Gastrocnemius medialis (tissue), 4 donors: ENCODE measurements at regions not wholly inside any gene's neighbourhood (a gene's known extent, or its start where the extent isn't known, plus 50 kb on each side); places are given as distances from the start of the nearest gene placed in this dataset.

Source experiments
- ATAC-seq, 2 donors: fragments of 150-250 bp; one replicate each; pipeline ENCODE4 v1.9.1; 2016
- DNase-seq, 2 donors: peaks; one replicate each; pipeline ENCODE4 v3.0.0-alpha.2; 2019
- H3K27ac ChIP-seq, 4 donors: fragments of 200-600 bp; sonication (generic); 1 replicate in 1 of 4; 2 replicates in 3 of 4; pipeline ENCODE4 v1.5.1; 2016 to 2018; ENCODE audit warnings: mild to moderate bottlenecking in 2 of 4, moderate library complexity in 1 of 4
- H3K27me3 ChIP-seq, 3 donors: fragments of 200-600 bp; sonication (generic) in 2 of 3; 1 replicate in 1 of 3; 2 replicates in 2 of 3; pipeline versions ENCODE4 v1.5.1 to v1.6.0; 2016 to 2019; ENCODE audit warnings: mild to moderate bottlenecking in 1 of 3, moderate library complexity in 1 of 3
- H3K36me3 ChIP-seq, 2 donors: fragments of 200-600 bp; sonication (generic) in 1 of 2; one replicate each; pipeline ENCODE4 v1.5.1; 2017 to 2018
- H3K4me1 ChIP-seq, 2 donors: fragments of 200-600 bp; sonication (generic) in 1 of 2; one replicate each; pipeline ENCODE4 v1.5.1; 2016 to 2017; ENCODE audit warnings: mild to moderate bottlenecking in 2 of 2
- H3K4me3 ChIP-seq, 4 donors: fragments of 200-600 bp; sonication (generic) in 3 of 4; 1 replicate in 1 of 4; 2 replicates in 3 of 4; pipeline ENCODE4 v1.5.1; 2016 to 2019; ENCODE audit warnings: mild to moderate bottlenecking in 2 of 4
- H3K9me3 ChIP-seq, 3 donors: fragments of 200-600 bp; sonication (generic) in 2 of 3; 1 replicate in 1 of 3; 2 replicates in 2 of 3; pipeline ENCODE4 v1.5.1; 2016 to 2019
- POLR2A ChIP-seq, 2 donors: fragments of 450-650 bp; IDR thresholded peaks; one replicate each; pipeline ENCODE4 v1.6.1; 2017; ENCODE audit warnings: antibody characterized with exemption in 2 of 2, mild to moderate bottlenecking in 2 of 2, moderate library complexity in 2 of 2
- in situ Hi-C, 4 donors: fragments of 200-750 bp; cut with MboI; loops; one replicate each; pipeline versions ENCODE4 v1.15.0 to v1.8.0; 2017; ENCODE audit warnings: low sequenced_read_pairs in 4 of 4
- intact Hi-C: fragments of 100-400 bp; cut with DNase I; formaldehyde crosslinking; loops from one replicate; pipeline ENCODE4 v1.15.1; 2023; ENCODE audit warnings: low total_unique reads
- TF ChIP-seq, protein P1 (sequence below), 5 experiments: fragments of 450-650 bp in 3 of 5; fragments of 200-600 bp in 2 of 5; sonication (generic) in 2 of 5; IDR thresholded peaks in 4 of 5; conservative IDR thresholded peaks in 1 of 5; 1 replicate in 4 of 5; 2 replicates in 1 of 5; pipeline ENCODE4 v1.5.1; 2016 to 2019; ENCODE audit warnings: antibody characterized with exemption in 5 of 5, mild to moderate bottlenecking in 3 of 5, moderate library complexity in 3 of 5

DNA sequence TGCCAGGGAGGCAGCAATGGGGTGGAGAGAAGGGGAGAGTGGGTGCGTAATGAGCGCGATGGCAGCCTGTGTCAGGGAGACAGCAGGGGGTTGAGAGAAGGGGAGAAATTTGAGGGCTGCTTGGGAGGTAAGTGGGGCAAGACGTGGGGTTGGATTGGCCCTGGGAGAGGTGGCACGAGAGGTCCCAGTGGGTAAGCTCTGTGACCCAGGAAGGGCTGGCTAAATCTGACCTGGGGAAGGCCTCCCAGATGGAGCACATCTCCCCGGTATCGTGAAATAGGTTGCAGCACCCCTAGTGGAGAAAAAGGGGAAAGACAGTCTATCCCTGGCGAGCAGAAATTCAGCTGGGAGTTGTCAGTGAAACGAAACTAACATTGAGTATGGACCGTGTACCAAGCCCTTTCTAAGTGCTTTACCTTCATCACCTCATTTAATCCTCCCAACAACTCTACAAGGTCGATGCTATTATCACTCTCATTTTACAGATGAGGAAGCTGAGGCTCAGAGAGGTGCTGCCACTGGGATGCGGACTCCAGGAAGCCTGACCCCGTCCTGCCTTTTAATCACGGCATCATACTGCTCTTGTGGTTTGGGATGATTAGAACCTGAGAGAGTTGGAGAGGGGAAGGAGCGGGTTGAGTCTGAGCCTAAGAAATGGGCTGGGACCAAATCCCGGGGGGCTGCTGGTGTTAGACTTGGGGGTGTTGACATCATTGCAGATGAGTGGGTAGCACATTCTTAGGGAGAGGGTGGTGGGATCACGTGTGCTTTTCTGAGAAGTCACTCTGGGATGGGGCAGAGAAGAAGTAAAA lies 56.6 kb upstream of the RPL11 start:
- intact Hi-C loops = loop anchor here (2.0 kb wide), 1 partner anchor 42 kb away; no protein-coding TSS in a partner anchor
- Histone ChIP-seq H3K4me3 (peak overlapping the region; percentile 23 to 54 (median 50)), H3K27ac (peak overlapping the region; percentile 56 to 75 (median 73)), H3K36me3 (no peaks in the 10 kb centered on the region), H3K9me3 (no peaks in the 10 kb centered on the region), H3K27me3 (no peaks in the 10 kb centered on the region), H3K4me1 (peaks cover 22% of the 10 kb centered on the region in 2 donors)
- DNase-seq = peak in 1 of 2 donors; percentile 65
- ATAC-seq = peak; percentile 38 to 75
- in situ Hi-C loops = loop anchor here (5.0 kb wide), 1 partner anchor 88 kb away; no protein-coding TSS in a partner anchor
- TF ChIP-seq, protein P1, sequence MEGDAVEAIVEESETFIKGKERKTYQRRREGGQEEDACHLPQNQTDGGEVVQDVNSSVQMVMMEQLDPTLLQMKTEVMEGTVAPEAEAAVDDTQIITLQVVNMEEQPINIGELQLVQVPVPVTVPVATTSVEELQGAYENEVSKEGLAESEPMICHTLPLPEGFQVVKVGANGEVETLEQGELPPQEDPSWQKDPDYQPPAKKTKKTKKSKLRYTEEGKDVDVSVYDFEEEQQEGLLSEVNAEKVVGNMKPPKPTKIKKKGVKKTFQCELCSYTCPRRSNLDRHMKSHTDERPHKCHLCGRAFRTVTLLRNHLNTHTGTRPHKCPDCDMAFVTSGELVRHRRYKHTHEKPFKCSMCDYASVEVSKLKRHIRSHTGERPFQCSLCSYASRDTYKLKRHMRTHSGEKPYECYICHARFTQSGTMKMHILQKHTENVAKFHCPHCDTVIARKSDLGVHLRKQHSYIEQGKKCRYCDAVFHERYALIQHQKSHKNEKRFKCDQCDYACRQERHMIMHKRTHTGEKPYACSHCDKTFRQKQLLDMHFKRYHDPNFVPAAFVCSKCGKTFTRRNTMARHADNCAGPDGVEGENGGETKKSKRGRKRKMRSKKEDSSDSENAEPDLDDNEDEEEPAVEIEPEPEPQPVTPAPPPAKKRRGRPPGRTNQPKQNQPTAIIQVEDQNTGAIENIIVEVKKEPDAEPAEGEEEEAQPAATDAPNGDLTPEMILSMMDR (IDR thresholded peaks at IDR 0.05 in 4 of 5, conservative IDR thresholded peaks at IDR 0.05 in 1 of 5) = peak; percentile 67 to 90 (median 84)
- TF ChIP-seq POLR2A (IDR thresholded peaks at IDR 0.05) = no peak

DNA sequence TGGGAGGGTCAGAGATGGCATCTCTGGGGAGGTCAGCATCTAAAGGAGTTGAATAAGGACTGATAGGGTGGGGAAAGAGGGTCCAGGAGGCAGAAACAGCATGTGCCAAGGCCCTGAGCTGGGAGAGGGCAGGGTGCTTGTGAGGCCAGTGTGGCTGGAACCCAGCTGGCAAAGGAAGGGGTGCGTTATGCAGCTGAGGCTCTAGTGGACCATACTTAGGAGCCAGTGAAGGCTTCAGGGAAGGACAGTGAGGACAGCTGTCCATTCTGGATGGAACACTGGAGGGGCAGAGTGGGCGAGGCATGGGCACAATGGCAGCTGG lies 57.1 kb upstream of the RPL11 start:
- no peaks in the 10 kb centered on the region for H3K36me3 ChIP-seq
- intact Hi-C loops = loop anchor here (2.0 kb wide), 1 partner anchor 42 kb away; no protein-coding TSS in a partner anchor
- no peaks in the 10 kb centered on the region for H3K9me3 ChIP-seq
- H3K4me3 ChIP-seq = no peak overlapping the region
- in situ Hi-C loops = no loop called here
- TF ChIP-seq POLR2A (IDR thresholded peaks at IDR 0.05) = no peak
- TF ChIP-seq, protein P1 (IDR thresholded peaks at IDR 0.05 in 4 of 5, conservative IDR thresholded peaks at IDR 0.05 in 1 of 5) = no peak
- H3K27ac ChIP-seq = peak overlapping the region; percentile 56 to 75 (median 73)
- no peak for DNase-seq
- H3K4me1 ChIP-seq = peaks cover 18 to 20% of the 10 kb centered on the region in 2 donors
- no peak for ATAC-seq
- no peaks in the 10 kb centered on the region for H3K27me3 ChIP-seq

DNA sequence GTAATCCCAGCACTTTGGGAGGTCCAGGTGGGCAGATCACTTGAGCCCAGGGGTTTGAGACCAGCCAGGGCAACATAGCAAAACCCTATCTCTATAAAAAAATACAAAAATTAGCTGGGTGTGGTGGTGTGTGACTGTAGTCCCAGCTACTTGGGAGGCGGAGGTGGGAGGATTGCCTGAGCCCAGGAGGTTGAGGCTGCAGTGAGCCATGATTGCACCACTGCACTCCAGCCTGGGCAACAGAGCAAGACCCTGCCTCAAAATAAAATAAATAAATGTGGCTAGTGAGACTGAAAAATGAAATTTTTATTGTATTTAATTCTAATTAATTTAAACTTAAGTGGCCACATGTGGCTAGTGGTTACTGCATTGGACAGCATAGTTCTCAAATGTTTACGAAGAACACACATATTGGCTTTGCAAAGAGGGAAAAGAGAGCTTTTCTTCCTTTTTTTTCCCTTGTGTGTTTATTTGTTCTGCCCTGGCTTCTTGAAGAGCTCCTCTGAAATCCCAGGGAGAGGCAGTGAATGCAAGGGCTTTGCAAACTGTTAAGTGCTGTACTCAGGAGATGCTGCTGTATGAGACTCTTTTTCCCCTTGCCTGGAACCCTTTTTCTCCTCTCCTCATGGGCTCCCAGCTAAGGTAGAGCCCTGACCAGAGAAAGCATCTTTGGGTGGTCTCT lies 59.0 kb upstream of the RPL11 start:
- no peaks in the 10 kb centered on the region for H3K36me3 ChIP-seq
- in situ Hi-C loops (no loop called here), intact Hi-C loops (no loop called here)
- H3K4me1 ChIP-seq = peaks cover 4 to 11% of the 10 kb centered on the region in 2 donors
- H3K4me3 ChIP-seq = no peak overlapping the region
- H3K27me3 ChIP-seq = no peaks in the 10 kb centered on the region
- H3K27ac ChIP-seq = no peak overlapping the region
- H3K9me3 ChIP-seq = no peaks in the 10 kb centered on the region
- DNase-seq = no peak
- no peak for ATAC-seq
- no peak for TF ChIP-seq POLR2A (IDR thresholded peaks at IDR 0.05)
- TF ChIP-seq, protein P1 (IDR thresholded peaks at IDR 0.05 in 4 of 5, conservative IDR thresholded peaks at IDR 0.05 in 1 of 5) = no peak

DNA sequence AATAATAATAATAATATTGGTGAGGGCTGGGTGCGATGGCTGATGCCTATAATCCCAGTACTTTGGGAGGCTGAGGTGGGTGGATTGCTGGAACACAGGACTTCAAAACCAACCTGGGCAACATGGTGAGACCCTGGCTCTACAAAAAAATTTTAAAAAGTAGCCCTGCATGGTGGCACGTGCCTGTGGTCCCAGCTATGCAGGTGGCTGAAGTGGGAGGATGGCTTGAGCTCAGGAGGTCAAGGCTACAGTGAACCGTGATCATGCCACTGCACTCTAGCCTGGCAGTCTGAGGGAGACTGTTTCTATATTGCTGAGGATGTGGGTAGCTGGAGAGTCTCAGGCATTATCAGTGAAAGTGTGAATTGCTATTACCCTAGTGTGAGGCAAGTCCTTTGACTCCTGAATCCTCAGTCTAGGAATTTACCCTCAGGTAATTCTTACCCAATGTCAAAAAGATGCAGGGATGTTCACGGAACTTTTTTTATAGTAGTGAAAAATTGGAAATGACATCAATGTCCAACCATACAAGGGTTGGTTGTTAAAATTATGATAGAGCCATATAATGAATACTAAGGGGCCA lies 61.8 kb upstream of the RPL11 start:
- Histone ChIP-seq H3K27me3 (no peaks in the 10 kb centered on the region), H3K4me3 (no peak overlapping the region), H3K9me3 (no peaks in the 10 kb centered on the region), H3K4me1 (peaks cover 0 to 6% of the 10 kb centered on the region in 2 donors), H3K36me3 (no peaks in the 10 kb centered on the region), H3K27ac (no peak overlapping the region)
- ATAC-seq (no peak), DNase-seq (no peak)
- TF ChIP-seq, protein P1 (IDR thresholded peaks at IDR 0.05 in 4 of 5, conservative IDR thresholded peaks at IDR 0.05 in 1 of 5) = no peak
- no peak for TF ChIP-seq POLR2A (IDR thresholded peaks at IDR 0.05)
- intact Hi-C loops (no loop called here), in situ Hi-C loops (no loop called here)
